GM12878 (cell line): ENCODE measurements at regions not wholly inside any gene's neighbourhood (a gene's known extent, or its start where the extent isn't known, plus 50 kb on each side); places are given as distances from the start of the nearest gene placed in this dataset.

Experiments
- ATF3 ChIP-seq: IDR thresholded peaks from 2 replicates; pipeline ENCODE4 v1.6.1; 2011; ENCODE audit warnings: low read depth, mild to moderate bottlenecking, low read length, moderate library complexity, borderline replicate concordance; ENCODE audit errors: extremely low read depth
- BMI1 ChIP-seq: fragments of 450-650 bp; IDR thresholded peaks from 2 replicates; pipeline ENCODE4 v1.6.1; 2016; ENCODE audit warnings: mild to moderate bottlenecking, moderate library complexity, borderline replicate concordance
- CEBPZ ChIP-seq: fragments of 150-350 bp; IDR thresholded peaks from 2 replicates; pipeline ENCODE4 v1.6.1; 2016; ENCODE audit warnings: low read depth, low read length
- CHD2 ChIP-seq: IDR thresholded peaks from 2 replicates; pipeline ENCODE4 v1.6.1; 2011; ENCODE audit warnings: low read depth, low read length, improper control_type of control experiment, borderline replicate concordance
- CREM ChIP-seq: IDR thresholded peaks from 2 replicates; pipeline ENCODE4 v1.6.1; 2014; ENCODE audit warnings: antibody characterized with exemption, low read depth
- HDGF ChIP-seq: fragments of 450-650 bp; IDR thresholded peaks from 2 replicates; pipeline ENCODE4 v1.6.1; 2016; ENCODE audit warnings: antibody characterized with exemption
- IKZF1 ChIP-seq: fragments of 450-650 bp; conservative IDR thresholded peaks from 2 replicates; pipeline ENCODE4 v1.6.1; 2017; ENCODE audit warnings: antibody characterized with exemption, mild to moderate bottlenecking
- IKZF2 ChIP-seq, 2 experiments: fragments of 450-650 bp; IDR thresholded peaks; 2 replicates each; pipeline ENCODE4 v1.6.1; 2017; ENCODE audit warnings: mild to moderate bottlenecking in 2 of 2, moderate library complexity in 2 of 2
- KAT2A ChIP-seq: conservative IDR thresholded peaks from 2 replicates; pipeline ENCODE4 v1.6.1; 2011; ENCODE audit warnings: low read depth, low read length; ENCODE audit not compliant: control insufficient read depth
- MTA2 ChIP-seq: fragments of 450-650 bp; IDR thresholded peaks from 2 replicates; pipeline ENCODE4 v1.6.1; 2016; ENCODE audit warnings: low read depth, mild to moderate bottlenecking, moderate library complexity
- MYC ChIP-seq: IDR thresholded peaks from 2 replicates; pipeline ENCODE4 v1.6.1; 2011; ENCODE audit warnings: mild to moderate bottlenecking, low read length, moderate library complexity, inconsistent platforms; ENCODE audit not compliant: insufficient read depth, insufficient replicate concordance, insufficient read length, severe bottlenecking
- NBN ChIP-seq: fragments of 450-650 bp; IDR thresholded peaks from 2 replicates; pipeline ENCODE4 v1.6.1; 2016
- NFYA ChIP-seq: IDR thresholded peaks from 2 replicates; pipeline ENCODE4 v1.6.1; 2011; ENCODE audit warnings: low read depth, mild to moderate bottlenecking, low read length, improper control_type of control experiment, borderline replicate concordance
- NFYB ChIP-seq: IDR thresholded peaks from 2 replicates; pipeline ENCODE4 v1.6.1; 2011; ENCODE audit warnings: low read depth, mild to moderate bottlenecking, low read length, improper control_type of control experiment, moderate library complexity; ENCODE audit not compliant: insufficient read depth
- NR2F1 ChIP-seq: fragments of 450-650 bp; conservative IDR thresholded peaks from 2 replicates; pipeline ENCODE4 v1.6.1; 2017; ENCODE audit warnings: mild to moderate bottlenecking
- POLR2AphosphoS2 ChIP-seq: IDR thresholded peaks from 2 replicates; pipeline ENCODE4 v1.6.1; 2011; ENCODE audit warnings: low read depth, mild to moderate bottlenecking, low read length, improper control_type of control experiment, moderate library complexity
- RELB ChIP-seq: fragments of 450-650 bp; IDR thresholded peaks from 2 replicates; pipeline ENCODE4 v1.6.1; 2017; ENCODE audit warnings: low read depth, mild to moderate bottlenecking, moderate library complexity
- RUNX3 ChIP-seq: IDR thresholded peaks from 2 replicates; pipeline ENCODE4 v1.6.1; 2012; ENCODE audit warnings: low read length, inconsistent platforms
- SPI1 ChIP-seq: IDR thresholded peaks from 2 replicates; pipeline ENCODE4 v1.6.1; 2011; ENCODE audit warnings: low read depth, mild to moderate bottlenecking, low read length, moderate library complexity, borderline replicate concordance; ENCODE audit not compliant: insufficient read depth
- SREBF1 ChIP-seq: IDR thresholded peaks from 2 replicates; pipeline ENCODE4 v1.6.1; 2012; ENCODE audit warnings: mild to moderate bottlenecking, low read length
- SREBF2 ChIP-seq: IDR thresholded peaks from 2 replicates; pipeline ENCODE4 v1.6.1; 2012; ENCODE audit warnings: mild to moderate bottlenecking, low read length
- SRF ChIP-seq, 2 experiments: IDR thresholded peaks; 2 replicates each; pipeline ENCODE4 v1.6.1; 2011; ENCODE audit warnings: low read depth in 2 of 2, low read length in 2 of 2, mild to moderate bottlenecking in 1 of 2, moderate library complexity in 1 of 2
- YBX1 ChIP-seq: fragments of 450-650 bp; IDR thresholded peaks from 2 replicates; pipeline ENCODE4 v1.6.1; 2016; ENCODE audit warnings: antibody characterized with exemption
- ZSCAN29 ChIP-seq: fragments of 450-650 bp; IDR thresholded peaks from 2 replicates; pipeline ENCODE4 v1.6.1; 2017; ENCODE audit warnings: mild to moderate bottlenecking, moderate library complexity
- TF ChIP-seq, protein P1 (sequence below): IDR thresholded peaks from 2 replicates; pipeline ENCODE4 v1.6.1; 2011; ENCODE audit warnings: borderline replicate concordance, low read depth, mild to moderate bottlenecking, moderate library complexity, mixed read lengths, low read length; ENCODE audit not compliant: insufficient read depth; ENCODE audit errors: extremely low read length

- TF ChIP-seq NBN (no peak), KAT2A (no peak), CEBPZ (no peak), NFYB (no peak), SREBF1 (no peak), ZSCAN29 (no peak), SREBF2 (no peak), MYC (no peak), RUNX3 (peak; percentile 58), SRF (IDR thresholded peaks at IDR 0.05; ENCODE audit: low read depth in 2 of 2, low read length in 2 of 2) (no peak), MTA2 (peak; percentile 72), RELB (peak; percentile 92), CHD2 (no peak), IKZF2 (IDR thresholded peaks at IDR 0.05) (peak; percentile 47 to 51; a peak in 2 of 4 replicates), HDGF (no peak), BMI1 (peak; percentile 29; the same call in 1 of the 2 replicates), YBX1 (no peak), IKZF1 (peak; percentile 48), NFYA (no peak), POLR2AphosphoS2 (no peak), SPI1 (no peak), NR2F1 (no peak), ATF3 (no peak), CREM (no peak)
- TF ChIP-seq, protein P1, sequence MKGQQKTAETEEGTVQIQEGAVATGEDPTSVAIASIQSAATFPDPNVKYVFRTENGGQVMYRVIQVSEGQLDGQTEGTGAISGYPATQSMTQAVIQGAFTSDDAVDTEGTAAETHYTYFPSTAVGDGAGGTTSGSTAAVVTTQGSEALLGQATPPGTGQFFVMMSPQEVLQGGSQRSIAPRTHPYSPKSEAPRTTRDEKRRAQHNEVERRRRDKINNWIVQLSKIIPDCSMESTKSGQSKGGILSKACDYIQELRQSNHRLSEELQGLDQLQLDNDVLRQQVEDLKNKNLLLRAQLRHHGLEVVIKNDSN: no peak
Measured at GRCh38 chr9:73531658-73532057, 380.0 kb downstream of the ANXA1 start (continued).
